HFF-Myc (cell line): ENCODE measurements at regions not wholly inside any gene's neighbourhood (a gene's known extent, or its start where the extent isn't known, plus 50 kb on each side); places are given as distances from the start of the nearest gene placed in this dataset.

Experiments used
- DNase-seq: peaks from one replicate; pipeline ENCODE4 v3.0.0-alpha.2; 2011; ENCODE audit warnings: low read depth; ENCODE audit errors: extremely low read depth
- H3K4me3 ChIP-seq: replicated peaks from 2 replicates; pipeline ENCODE4 v1.5.1; 2011; ENCODE audit warnings: low read depth, mild to moderate bottlenecking, control low read depth, low read length
- TF ChIP-seq, protein P1 (sequence below): IDR thresholded peaks from 2 replicates; pipeline ENCODE4 v1.5.1; 2012; ENCODE audit warnings: mild to moderate bottlenecking, low read depth, low read length, control low read depth; ENCODE audit errors: missing control alignments

DNA sequence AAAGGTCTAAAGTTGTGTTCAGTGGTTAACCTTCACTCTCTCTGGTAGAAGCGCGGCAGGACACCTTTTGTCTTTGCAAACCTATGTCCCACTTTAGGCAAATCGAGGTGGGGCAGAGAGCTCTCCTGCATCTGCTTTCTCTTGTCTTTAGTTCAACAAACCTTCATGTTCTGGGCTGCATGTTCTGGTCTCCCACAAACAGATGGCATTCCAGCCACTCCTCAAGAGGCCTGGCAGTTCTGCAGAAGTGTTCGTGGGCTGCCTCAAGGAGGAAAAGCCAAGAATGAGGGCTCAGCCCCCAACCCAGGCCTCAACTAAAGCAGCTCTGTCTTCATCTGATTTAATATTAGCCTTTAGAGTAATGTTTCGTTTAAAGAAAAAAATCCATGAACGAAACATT, 82.2 kb downstream of the SOD2 start:
- TF ChIP-seq, protein P1, sequence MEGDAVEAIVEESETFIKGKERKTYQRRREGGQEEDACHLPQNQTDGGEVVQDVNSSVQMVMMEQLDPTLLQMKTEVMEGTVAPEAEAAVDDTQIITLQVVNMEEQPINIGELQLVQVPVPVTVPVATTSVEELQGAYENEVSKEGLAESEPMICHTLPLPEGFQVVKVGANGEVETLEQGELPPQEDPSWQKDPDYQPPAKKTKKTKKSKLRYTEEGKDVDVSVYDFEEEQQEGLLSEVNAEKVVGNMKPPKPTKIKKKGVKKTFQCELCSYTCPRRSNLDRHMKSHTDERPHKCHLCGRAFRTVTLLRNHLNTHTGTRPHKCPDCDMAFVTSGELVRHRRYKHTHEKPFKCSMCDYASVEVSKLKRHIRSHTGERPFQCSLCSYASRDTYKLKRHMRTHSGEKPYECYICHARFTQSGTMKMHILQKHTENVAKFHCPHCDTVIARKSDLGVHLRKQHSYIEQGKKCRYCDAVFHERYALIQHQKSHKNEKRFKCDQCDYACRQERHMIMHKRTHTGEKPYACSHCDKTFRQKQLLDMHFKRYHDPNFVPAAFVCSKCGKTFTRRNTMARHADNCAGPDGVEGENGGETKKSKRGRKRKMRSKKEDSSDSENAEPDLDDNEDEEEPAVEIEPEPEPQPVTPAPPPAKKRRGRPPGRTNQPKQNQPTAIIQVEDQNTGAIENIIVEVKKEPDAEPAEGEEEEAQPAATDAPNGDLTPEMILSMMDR, result no peak
- no peak for DNase-seq
- no peak overlapping the region for H3K4me3 ChIP-seq

DNA sequence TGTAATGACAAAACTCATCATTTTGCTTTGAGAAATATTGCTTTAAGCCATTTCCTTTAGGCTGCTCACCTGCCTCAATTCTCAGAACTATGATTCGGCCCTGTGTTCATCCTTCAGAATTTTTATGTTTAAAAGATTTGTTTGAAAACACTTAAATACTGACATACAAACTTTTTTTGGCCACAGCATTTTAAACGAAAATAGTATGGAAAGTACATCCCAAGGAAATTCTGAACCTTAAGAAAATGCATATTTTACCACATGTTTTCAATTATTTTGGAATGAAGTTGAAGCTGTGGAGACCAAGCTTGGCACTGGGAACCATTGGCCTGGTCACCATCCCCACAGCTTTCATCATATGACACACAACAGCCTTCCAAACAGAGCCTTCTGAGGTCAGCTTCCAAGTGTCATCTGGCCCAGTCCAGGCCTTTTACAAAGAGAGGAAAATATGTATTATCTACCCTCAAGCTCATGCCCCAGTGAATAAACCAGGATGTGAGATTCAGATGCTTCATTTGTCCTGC, 83.3 kb downstream of the SOD2 start:
- no peak for DNase-seq
- no peak overlapping the region for H3K4me3 ChIP-seq
- TF ChIP-seq, protein P1, result no peak

DNA sequence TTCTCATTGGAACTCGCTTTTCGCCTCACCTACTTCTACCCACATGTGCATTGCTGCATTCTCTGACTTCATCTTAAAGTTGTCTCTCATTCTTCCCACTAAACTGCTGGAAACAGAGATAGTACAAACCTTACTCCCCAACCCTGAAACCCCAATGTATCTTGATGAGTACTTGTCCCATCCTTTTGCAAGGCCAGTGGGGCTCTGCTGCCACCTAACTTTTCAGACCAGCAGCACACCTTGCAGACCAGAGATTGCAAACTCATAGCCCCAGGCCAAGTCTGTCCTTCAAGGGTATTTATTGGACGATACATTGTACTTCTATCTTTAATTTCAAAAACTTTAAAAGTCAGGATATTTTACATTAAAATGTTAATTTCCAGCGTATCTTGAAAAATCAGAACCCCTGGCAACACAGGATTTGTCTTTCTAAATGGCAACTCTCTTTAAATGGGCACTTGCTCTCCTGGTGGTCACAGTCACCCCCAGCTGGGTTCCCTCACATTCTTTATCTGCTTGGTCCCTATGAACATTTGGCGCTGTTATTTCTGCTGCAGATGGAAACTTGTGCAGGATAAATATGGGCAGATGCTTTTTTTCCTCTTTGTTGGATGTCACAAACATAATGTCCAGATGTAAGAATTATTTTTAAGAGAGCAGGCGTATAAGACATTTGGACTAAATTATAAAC, 83.9 kb downstream of the SOD2 start:
- TF ChIP-seq, protein P1, result peak; percentile 70
- H3K4me3 ChIP-seq, result no peak overlapping the region
- no peak for DNase-seq

DNA sequence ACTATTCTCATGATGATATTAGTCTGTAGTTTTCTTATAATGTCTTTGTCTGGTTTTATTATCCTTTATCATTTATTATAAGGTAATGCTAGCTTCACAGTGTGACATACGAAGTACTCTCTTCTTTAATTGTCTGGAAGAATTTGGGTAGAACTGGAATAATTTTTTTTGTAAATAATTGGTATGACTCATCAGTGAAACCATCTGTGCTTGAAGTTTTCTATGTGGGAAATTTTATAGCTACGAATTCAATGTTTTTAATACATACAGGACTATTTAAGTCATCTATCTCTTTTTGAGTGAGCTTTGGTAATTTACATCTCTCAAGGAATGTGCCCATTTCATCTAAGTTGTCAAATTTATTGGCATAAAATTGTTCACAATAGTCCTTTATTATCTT, 86.3 kb downstream of the SOD2 start:
- TF ChIP-seq, protein P1, result no peak
- no peak for DNase-seq
- no peak overlapping the region for H3K4me3 ChIP-seq

DNA sequence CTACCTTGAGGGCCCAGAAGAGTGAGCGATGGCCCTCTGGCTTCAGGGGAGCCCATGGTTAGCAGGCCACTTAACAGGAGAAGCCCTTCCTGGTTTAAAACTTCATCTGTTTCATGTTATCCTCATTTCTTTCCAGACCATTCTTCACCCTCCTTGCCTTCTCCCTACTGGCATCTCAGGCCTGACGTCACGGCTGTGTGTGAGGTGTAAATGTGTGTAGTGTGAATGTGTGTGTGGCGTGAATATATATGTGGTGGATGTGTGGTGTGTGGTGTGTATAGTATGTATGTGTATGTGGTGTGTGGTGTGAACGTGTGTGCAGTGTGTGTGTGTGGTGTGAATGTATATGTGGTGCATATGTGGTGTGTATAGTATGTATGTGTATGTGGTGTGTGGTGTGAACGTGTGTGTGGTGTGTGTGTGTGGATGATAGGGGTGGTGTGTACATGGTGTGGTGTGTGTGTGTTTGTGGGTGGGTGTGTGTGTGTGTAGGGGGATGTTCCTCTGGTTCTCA, 88.5 kb downstream of the SOD2 start:
- H3K4me3 ChIP-seq, result no peak overlapping the region
- no peak for DNase-seq
- TF ChIP-seq, protein P1, result no peak

DNA sequence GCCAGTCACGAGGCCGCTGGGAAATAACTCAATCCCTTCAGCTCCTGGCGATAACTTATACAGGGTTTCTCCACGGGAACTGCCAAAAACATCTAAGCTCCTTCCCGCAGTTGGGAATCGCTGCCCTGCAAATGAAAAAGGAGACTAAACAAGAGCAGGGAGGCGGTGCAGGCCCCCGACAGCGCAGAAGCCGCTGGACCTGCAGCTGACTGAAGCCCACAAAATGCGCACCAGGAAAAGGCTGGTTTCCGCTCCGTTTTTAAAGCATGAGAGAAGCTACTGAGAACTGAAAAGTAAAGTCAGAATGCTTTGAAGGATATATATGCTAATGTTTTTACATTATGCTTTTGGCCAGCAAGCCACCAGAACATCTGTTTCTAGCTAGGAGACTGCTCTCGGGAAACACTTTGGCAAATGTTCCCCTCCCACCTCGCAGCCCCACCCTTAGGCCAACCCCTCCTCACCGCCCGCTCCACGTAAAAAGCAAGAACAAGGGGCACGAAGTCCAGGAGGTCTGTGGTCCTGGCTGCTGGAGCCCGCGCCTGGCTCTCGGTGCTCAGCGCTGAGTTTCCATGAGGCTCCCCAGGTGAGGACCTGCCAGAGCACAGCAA, 90.5 kb downstream of the SOD2 start:
- TF ChIP-seq, protein P1, result no peak
- DNase-seq, result no peak
- no peak overlapping the region for H3K4me3 ChIP-seq

DNA sequence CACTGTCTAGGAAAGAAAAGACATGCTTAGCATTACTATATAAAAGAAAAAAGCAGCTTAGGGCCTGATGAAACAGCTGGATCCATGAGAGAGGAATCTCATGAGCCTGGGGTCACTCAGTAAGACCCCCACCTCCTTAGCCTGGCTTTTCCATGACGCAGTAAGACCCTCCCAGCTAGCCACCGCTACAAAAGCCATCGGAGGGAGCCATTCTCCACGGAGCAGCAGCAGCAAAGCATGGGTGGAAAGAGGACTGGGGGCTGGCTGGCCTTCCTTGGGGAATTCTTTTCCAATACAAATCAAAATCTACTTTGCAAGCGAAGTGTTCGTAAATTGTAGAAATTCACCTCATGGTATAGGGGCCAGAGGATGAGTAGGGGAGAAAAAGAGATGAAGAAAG, 91.8 kb downstream of the SOD2 start:
- H3K4me3 ChIP-seq, result no peak overlapping the region
- TF ChIP-seq, protein P1, result no peak
- DNase-seq, result no peak
